ENCODE measurements at regions not wholly inside any gene's neighbourhood (a gene's known extent, or its start where the extent isn't known, plus 50 kb on each side); places are given as distances from the start of the nearest gene placed in this dataset.

DNA sequence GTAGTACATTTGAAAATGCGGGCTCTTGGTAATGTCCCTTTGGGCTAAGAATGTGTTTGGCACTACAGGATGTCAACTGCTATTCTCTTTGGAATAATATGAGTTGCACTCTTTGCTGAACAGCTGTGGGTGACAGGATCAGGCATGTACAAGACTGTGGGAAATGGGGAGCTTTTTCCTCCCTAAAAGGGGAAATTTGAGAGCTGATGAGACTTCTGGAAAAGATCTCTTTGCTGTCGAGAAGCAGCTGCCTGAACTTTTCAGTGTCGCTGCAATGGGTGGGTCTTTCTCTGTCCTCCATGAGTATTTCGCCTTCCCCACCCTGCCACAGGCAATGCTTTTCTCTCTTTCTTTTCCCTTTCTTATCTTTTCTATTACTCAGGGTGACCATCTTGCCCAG, 762.2 kb upstream of the GCFC2 start:
- DNase-seq (ENCODE audit: low read depth in 2 of 2): no peak

DNA sequence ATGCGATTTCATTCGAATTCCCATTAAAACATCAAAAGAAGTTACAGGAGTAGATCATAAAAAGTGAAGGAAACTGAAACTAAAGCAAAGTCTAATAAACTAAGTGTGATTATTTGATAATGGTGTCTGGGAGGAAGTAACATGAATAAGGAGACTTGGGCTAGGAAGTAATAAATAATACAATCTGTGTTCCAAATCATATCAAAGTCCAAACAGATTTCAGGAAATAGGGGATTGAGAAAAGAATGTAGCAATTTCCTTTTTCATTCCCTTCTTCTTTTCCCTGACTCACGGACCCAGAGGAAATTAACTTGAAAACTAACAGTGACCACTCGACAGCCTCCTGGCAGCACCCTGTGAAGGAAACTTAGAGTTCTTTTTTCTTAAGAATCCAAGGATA, 758.4 kb upstream of the GCFC2 start:
- no peak for DNase-seq (ENCODE audit: low read depth in 2 of 2)
- no peak overlapping the region for H3K4me3 ChIP-seq (replicated peaks in 1 of 2; ENCODE audit: low read depth in 2 of 2, low read length in 2 of 2)
- TF ChIP-seq, protein P1, sequence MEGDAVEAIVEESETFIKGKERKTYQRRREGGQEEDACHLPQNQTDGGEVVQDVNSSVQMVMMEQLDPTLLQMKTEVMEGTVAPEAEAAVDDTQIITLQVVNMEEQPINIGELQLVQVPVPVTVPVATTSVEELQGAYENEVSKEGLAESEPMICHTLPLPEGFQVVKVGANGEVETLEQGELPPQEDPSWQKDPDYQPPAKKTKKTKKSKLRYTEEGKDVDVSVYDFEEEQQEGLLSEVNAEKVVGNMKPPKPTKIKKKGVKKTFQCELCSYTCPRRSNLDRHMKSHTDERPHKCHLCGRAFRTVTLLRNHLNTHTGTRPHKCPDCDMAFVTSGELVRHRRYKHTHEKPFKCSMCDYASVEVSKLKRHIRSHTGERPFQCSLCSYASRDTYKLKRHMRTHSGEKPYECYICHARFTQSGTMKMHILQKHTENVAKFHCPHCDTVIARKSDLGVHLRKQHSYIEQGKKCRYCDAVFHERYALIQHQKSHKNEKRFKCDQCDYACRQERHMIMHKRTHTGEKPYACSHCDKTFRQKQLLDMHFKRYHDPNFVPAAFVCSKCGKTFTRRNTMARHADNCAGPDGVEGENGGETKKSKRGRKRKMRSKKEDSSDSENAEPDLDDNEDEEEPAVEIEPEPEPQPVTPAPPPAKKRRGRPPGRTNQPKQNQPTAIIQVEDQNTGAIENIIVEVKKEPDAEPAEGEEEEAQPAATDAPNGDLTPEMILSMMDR (IDR thresholded peaks at IDR 0.05; ENCODE audit: low read depth, low read length): no peak

More for the DNA sequence above, 762.2 kb upstream of the GCFC2 start:
- H3K4me3 ChIP-seq (replicated peaks in 1 of 2; ENCODE audit: low read depth in 2 of 2, low read length in 2 of 2): no peak overlapping the region
- TF ChIP-seq, protein P1 (IDR thresholded peaks at IDR 0.05; ENCODE audit: low read depth, low read length): no peak

DNA sequence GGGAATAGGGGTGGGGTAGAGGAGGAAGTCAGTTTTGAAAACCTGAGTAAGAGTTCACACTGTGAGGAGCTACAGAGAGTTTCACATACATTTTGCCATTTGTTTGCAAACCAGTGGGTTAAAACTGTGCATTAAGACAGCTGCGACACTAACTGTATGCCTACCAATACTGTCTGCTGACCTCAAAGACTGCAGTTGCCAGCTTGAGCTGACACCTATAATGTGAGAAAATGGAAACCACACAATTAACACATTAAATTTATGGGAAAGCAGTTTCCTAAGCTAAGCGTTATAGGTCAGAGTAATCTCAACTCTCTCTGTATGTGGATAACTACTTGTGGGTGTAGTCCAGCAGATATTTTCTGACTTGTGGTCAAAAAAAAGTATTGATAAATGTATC, 756.6 kb upstream of the GCFC2 start:
- TF ChIP-seq, protein P1 (IDR thresholded peaks at IDR 0.05; ENCODE audit: low read depth, low read length): no peak
- H3K4me3 ChIP-seq (replicated peaks in 1 of 2; ENCODE audit: low read depth in 2 of 2, low read length in 2 of 2): no peak overlapping the region
- DNase-seq (ENCODE audit: low read depth in 2 of 2): no peak

DNA sequence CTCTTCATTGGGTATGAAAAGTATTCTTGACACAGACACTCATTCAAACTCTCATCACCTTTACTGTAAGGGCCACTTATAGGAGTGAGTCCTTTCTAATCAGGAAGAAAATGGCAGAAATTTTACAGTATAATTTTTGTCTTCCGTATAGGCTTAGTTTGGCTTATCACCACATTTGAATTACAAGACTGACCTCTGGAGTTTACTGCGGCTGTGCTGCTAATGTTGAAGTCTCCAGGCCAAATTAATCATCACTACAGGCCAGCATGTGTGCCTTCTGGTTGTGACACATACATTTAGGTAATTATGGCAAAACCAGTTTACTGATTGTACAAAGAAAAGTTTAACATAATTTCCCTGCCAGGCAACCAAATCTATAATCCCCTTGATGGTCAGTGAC, 753.6 kb upstream of the GCFC2 start:
- H3K4me3 ChIP-seq (replicated peaks in 1 of 2; ENCODE audit: low read depth in 2 of 2, low read length in 2 of 2): no peak overlapping the region
- TF ChIP-seq, protein P1 (IDR thresholded peaks at IDR 0.05; ENCODE audit: low read depth, low read length): no peak
- DNase-seq (ENCODE audit: low read depth in 2 of 2): no peak

DNA sequence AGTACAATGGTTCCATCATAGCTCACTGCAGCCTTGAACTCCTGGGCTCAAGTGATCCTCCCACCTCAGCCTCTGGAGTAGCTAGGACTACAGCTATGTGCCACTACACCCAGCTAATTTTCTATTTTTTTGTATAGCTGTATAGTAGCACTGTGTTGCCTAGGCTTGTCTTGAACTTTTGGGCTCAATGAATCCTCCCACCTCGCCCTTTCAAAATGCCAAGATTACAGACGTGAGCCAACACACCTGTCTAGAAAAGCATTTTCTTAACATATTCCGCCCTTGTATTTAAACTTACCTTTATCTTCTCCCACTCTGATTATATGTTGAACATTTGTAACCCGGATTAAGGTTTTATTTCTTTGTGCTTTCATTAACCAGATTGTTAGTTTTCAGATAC, 750.7 kb upstream of the GCFC2 start:
- DNase-seq (ENCODE audit: low read depth in 2 of 2): no peak
- no peak overlapping the region for H3K4me3 ChIP-seq (replicated peaks in 1 of 2; ENCODE audit: low read depth in 2 of 2, low read length in 2 of 2)
- TF ChIP-seq, protein P1 (IDR thresholded peaks at IDR 0.05; ENCODE audit: low read depth, low read length): no peak

DNA sequence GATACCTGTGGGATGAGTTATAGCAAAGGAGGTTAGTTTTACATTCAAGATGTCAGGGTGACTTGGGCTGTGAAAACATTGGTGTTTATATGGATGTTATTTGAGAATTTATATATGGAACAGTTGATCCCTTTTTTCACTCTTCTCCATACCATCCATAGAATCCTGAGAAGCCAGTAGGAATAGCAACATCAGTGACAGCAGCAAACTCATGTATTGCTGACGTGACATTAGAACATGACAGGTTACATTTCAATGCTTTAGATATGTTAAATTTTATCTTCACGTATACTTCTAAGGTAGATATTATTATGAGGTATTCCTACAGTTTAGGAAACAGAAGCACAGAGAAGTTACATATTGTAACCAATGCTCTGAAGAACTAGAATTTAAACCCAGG, 745.2 kb upstream of the GCFC2 start:
- TF ChIP-seq, protein P1 (IDR thresholded peaks at IDR 0.05; ENCODE audit: low read depth, low read length): no peak
- no peak overlapping the region for H3K4me3 ChIP-seq (replicated peaks in 1 of 2; ENCODE audit: low read depth in 2 of 2, low read length in 2 of 2)
- DNase-seq (ENCODE audit: low read depth in 2 of 2): no peak

DNA sequence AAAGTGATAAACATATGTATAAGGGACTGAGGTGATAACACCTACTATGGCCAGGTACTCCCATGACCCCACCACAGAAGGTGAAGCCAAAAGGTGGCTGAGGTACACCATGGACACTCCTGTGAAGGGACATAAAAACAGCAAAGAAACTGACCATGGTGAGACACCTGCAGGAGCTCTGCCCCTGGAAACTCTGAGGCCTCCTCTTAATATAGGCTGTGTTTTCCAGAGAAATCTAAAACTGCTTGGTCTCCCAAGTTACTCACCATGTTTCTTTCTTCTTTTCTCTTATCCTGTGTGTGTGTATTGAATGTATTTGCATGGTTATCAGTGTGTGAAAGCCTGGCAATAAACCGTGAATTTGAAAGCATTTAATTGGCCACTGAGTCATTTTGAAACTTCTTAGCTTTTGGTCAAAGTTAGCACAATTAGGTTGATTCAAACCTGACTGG, 739.3 kb upstream of the GCFC2 start:
- no peak for DNase-seq (ENCODE audit: low read depth in 2 of 2)
- TF ChIP-seq, protein P1 (IDR thresholded peaks at IDR 0.05; ENCODE audit: low read depth, low read length): no peak
- no peak overlapping the region for H3K4me3 ChIP-seq (replicated peaks in 1 of 2; ENCODE audit: low read depth in 2 of 2, low read length in 2 of 2)

Data from cardiac fibroblast (primary cell).